ENCODE measurements at regions not wholly inside any gene's neighbourhood (a gene's known extent, or its start where the extent isn't known, plus 50 kb on each side); places are given as distances from the start of the nearest gene placed in this dataset.

- no peak overlapping the region for H3K27ac ChIP-seq
- H3K36me3 ChIP-seq, result no peaks in the 10 kb centered on the region
- DNase-seq (ENCODE audit: low spot score) (no peak), ATAC-seq (ENCODE audit: insufficient number of reproducible peaks, low FRiP score, low read depth) (no peak)
- H3K27me3 ChIP-seq (replicated peaks; ENCODE audit: insufficient read depth), result no peaks in the 10 kb centered on the region
- H3K4me3 ChIP-seq, result no peak overlapping the region
- no peak for TF ChIP-seq CTCF (IDR thresholded peaks at IDR 0.05)
- H3K9me3 ChIP-seq, result no peaks in the 10 kb centered on the region
- H3K4me1 ChIP-seq (ENCODE audit: control insufficient read depth in 1 of 2, low read depth in 2 of 2), result no peaks in the 10 kb centered on the region
Measured at GRCh38 chr4:16450724-16451123, 224.5 kb upstream of the TAPT1 start.

- no peak overlapping the region for H3K27ac ChIP-seq
- TF ChIP-seq CTCF (IDR thresholded peaks at IDR 0.05), result no peak
- no peak overlapping the region for H3K4me3 ChIP-seq
- DNase-seq (ENCODE audit: low spot score), result no peak
- H3K36me3 ChIP-seq, result no peaks in the 10 kb centered on the region
- no peaks in the 10 kb centered on the region for H3K4me1 ChIP-seq (ENCODE audit: control insufficient read depth in 1 of 2, low read depth in 2 of 2)
- no peaks in the 10 kb centered on the region for H3K27me3 ChIP-seq (replicated peaks; ENCODE audit: insufficient read depth)
- no peak for ATAC-seq (ENCODE audit: insufficient number of reproducible peaks, low FRiP score, low read depth)
- no peaks in the 10 kb centered on the region for H3K9me3 ChIP-seq
Measured at GRCh38 chr4:16450031-16450430, 223.8 kb upstream of the TAPT1 start.

GRCh38 chr4:16449406-16449805 is 223.1 kb upstream of the TAPT1 start:
- Histone ChIP-seq H3K9me3 (no peaks in the 10 kb centered on the region), H3K4me1 (ENCODE audit: control insufficient read depth in 1 of 2, low read depth in 2 of 2) (no peaks in the 10 kb centered on the region), H3K4me3 (no peak overlapping the region), H3K27ac (no peak overlapping the region), H3K27me3 (replicated peaks; ENCODE audit: insufficient read depth) (no peaks in the 10 kb centered on the region), H3K36me3 (no peaks in the 10 kb centered on the region)
- TF ChIP-seq CTCF (IDR thresholded peaks at IDR 0.05), result no peak
- ATAC-seq (ENCODE audit: insufficient number of reproducible peaks, low FRiP score, low read depth) (no peak), DNase-seq (ENCODE audit: low spot score) (no peak)

GRCh38 chr4:16448241-16448840 is 222.1 kb upstream of the TAPT1 start:
- no peak for TF ChIP-seq CTCF (IDR thresholded peaks at IDR 0.05)

GRCh38 chr4:16443504-16444088 is 217.3 kb upstream of the TAPT1 start:
- no peak for ATAC-seq (ENCODE audit: insufficient number of reproducible peaks, low FRiP score, low read depth)
- no peak for DNase-seq (ENCODE audit: low spot score)
- H3K9me3 ChIP-seq, result no peaks in the 10 kb centered on the region

More at GRCh38 chr4:16448241-16448840, 222.1 kb upstream of the TAPT1 start:
- H3K36me3 ChIP-seq, result no peaks in the 10 kb centered on the region
- no peak overlapping the region for H3K4me3 ChIP-seq
- H3K4me1 ChIP-seq (ENCODE audit: control insufficient read depth in 1 of 2, low read depth in 2 of 2), result no peaks in the 10 kb centered on the region
- no peak overlapping the region for H3K27ac ChIP-seq
- ATAC-seq (ENCODE audit: insufficient number of reproducible peaks, low FRiP score, low read depth) (no peak), DNase-seq (ENCODE audit: low spot score) (no peak)
- H3K27me3 ChIP-seq (replicated peaks; ENCODE audit: insufficient read depth), result no peaks in the 10 kb centered on the region
- H3K9me3 ChIP-seq, result no peaks in the 10 kb centered on the region

More at GRCh38 chr4:16443504-16444088, 217.3 kb upstream of the TAPT1 start:
- H3K4me3 ChIP-seq, result no peak overlapping the region
- H3K27ac ChIP-seq, result no peak overlapping the region
- H3K36me3 ChIP-seq, result no peaks in the 10 kb centered on the region
- H3K27me3 ChIP-seq (replicated peaks; ENCODE audit: insufficient read depth), result no peaks in the 10 kb centered on the region
- peak; percentile 35 for TF ChIP-seq CTCF (IDR thresholded peaks at IDR 0.05)
- H3K4me1 ChIP-seq (ENCODE audit: control insufficient read depth in 1 of 2, low read depth in 2 of 2), result no peaks in the 10 kb centered on the region

All from thoracic aorta (tissue), 2 donors.